SHP77 treated with DMSO at 0.1 percent for 48 hours (cell line): ENCODE measurements at regions not wholly inside any gene's neighbourhood (a gene's known extent, or its start where the extent isn't known, plus 50 kb on each side); places are given as distances from the start of the nearest gene placed in this dataset.

Experiments
- DNase-seq: peaks from one replicate; lab custom pipeline; 2025; lab: John Stamatoyannopoulos, UW

DNA sequence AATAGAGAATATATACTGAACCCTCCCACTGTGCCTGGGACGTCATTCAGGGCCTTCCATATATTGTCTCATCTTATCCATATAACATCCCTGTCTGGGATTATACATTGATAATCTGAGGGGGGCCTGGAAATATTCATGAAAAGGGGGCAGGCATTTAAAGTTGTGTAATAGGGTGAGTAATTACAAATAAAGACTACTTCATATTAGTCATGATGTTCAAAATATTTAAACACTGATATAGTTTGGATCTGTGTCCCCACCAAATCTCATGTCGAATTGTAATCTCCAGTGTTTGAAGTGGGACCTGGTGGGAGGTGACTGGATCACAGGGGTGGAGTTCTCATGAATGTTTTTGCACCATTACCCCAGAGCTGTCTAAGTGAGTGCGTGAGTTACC is 97.8 kb downstream of the AQP9 start:
- no peak for DNase-seq

DNA sequence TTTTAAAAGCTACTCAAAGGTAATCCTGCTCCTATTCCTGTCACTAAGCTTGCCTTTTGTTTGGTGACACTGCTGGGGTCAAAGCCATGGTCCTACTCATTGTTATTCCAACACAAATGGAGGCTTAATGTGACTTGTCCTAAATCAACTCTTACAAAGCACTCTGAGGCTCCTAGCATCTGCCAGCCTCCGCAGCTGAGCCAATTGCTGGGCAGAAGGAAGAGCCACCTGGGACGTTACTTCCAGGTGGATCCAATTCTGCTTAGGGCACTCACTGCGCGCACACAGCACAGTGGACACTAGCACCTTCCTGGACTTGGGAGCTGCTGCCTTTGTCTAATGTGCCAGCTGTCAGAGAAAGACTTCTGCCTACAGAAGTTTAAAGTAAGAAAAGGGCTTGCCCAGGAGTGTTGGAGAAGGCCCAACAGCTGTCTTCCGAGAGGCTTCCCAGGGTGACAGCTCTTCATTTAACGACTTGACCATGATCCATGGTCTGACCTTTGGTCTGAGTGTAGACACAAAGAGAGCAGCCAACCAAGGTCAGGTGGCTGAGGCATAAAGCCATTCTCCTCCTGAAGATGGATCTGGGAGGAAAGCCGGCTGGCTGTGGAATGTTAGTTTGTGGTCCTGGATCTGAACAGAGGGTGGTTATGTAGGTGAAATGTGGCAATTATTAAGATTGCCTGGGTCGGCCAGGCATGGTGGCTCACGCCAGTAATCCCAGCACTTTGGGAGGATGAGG is 102.2 kb downstream of the AQP9 start:
- peak; percentile 51 for DNase-seq

DNA sequence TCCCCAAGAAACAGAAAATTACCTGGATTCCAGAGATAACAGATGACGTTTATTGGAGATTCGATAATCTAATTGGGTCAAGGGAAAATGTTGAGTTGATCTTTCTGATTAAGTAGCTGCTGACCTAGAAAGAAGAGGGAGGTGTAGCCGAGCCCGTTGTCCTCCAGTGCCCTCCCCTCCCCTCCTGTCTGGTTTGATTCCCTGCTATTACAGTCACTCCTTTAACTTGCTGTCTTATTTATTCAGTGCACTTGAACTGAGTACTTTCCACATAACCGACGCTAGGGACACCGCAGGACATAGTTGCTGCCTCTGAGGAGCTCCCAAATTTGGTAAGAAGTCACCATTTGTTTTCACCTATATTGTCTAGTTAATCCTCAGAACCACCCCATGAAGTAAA is 103.7 kb downstream of the AQP9 start:
- no peak for DNase-seq

DNA sequence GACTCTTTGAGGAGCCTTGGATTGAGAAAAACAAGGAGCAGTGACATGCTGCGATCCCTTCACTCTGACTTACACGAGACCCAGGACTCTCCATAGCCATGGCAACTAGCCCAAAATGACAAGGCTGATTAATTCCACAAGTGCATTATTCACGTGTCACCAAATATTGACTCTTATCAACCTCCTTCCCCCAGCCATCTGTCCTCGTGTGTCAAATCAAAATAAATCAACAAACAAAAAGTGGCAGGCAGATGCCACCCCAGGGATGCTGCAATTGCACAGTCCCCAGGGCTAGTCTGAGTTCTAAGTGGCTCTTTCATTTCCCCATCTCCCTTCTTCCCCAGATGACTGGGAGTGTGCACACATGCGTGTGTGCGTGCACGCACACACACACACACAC is 104.9 kb downstream of the AQP9 start:
- DNase-seq: peak; percentile 52

DNA sequence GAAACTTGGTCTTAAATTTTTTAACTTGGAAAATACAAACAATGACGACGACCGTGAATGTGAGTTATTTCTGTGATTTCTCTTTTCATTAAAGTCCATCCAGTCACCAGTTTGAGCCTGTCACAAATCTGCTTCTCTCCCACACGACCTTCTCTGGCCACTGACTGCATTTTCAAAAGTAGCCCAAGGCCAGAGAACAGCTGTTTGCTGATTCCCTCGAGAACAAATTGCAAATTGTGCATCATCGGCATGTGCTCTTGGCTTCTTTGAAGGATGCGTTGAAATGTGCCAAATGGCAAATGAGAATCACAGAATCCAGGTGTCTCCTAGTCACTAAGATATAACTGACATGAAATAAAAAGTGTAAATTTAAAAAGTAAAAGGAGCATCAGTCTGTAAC is 106.4 kb downstream of the AQP9 start:
- no peak for DNase-seq

DNA sequence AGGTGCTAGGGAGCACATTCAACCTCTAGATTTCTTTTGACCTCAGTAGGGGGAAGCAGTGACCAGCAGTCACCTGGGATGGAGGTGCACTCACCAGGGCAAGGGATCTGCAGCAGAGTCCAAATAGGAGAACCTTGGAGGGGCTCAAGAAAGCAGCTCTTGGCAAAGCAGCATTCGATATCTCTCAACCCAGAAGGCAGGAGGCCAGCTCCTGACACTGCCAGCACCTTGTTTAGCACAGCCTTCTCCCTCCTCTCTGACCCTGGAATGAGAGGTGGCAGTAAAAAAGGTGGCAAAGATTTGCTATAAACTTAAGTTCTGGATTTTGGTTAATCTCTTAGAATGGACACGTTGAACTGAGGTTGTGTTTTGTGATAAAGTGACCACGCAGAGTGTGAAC is 107.9 kb downstream of the AQP9 start:
- DNase-seq: no peak

DNA sequence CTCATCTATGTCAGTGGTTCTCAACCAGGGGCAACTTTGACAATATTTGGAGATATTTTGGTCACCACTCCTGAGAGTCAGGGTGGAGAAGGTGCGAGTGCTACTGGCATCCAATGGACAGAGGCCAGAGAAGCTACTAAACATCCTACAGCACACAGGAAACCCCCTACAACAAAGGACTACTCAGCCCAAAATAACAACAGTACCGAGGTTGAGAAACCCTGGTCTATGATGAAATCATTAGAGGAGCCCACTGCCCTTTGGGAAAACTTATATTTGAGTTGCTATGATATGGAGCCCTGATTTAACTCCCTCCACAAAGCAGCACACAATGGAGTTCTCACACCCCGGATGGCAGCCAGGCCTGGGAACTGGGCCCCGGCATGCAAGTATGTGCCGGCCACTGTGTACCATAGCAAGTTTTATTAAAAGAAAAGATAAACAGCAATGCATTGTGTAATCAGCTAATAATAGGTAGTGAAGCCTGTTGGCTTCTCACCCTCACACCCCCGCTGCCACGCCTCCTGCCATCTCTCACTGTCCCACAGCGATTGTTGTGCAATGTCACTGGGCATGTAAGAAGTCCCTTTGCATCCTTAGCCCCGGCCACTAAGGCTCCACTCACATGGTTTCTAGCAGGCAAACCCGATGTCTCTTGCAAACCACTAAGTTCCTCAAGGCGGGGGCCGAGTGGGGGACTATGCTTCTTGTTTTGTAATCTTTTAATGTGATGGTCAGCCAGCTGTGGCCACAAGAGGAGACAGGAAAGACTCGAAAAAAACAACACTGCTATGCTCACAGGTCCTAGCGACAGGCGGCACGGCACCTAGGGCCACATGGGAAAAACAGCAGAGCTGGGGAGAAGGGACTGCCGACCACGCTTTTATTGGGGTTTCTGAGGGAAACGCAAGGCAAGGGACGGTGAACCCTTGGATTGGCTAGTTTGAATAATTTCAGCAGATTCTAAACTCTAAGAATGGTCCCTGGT is 110.0 kb downstream of the AQP9 start:
- no peak for DNase-seq

DNA sequence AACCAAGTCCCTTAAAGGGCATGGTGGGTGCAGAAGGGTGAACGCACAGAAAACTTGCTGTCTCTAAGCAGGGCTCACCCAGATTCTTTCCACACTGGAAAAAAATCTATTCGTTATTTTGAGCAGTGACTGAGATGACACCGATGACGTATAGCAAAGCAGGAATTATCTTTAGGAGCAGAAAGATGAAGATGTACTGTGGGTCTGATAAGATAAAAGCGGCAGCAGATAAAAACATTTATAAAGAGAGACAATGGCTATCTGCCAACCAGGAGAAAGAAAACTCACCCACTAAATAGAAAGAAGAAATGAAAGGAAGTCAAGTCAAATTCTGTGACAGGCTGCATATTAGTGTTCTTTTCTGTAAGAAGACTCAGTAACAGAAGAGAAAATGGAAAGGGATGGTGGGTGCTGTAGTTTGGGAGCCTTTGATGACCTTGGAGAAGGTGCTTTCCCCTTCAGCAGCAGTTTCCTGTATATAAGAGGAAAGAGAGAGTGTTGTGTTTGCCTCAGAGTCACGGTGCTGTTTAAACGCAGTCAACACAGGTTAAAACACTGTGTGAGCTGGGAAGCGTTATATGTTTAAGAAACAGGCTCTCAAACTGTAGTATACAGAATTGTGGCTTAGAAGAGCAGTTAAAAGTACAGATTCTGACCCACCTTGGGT is 111.6 kb downstream of the AQP9 start:
- no peak for DNase-seq

DNA sequence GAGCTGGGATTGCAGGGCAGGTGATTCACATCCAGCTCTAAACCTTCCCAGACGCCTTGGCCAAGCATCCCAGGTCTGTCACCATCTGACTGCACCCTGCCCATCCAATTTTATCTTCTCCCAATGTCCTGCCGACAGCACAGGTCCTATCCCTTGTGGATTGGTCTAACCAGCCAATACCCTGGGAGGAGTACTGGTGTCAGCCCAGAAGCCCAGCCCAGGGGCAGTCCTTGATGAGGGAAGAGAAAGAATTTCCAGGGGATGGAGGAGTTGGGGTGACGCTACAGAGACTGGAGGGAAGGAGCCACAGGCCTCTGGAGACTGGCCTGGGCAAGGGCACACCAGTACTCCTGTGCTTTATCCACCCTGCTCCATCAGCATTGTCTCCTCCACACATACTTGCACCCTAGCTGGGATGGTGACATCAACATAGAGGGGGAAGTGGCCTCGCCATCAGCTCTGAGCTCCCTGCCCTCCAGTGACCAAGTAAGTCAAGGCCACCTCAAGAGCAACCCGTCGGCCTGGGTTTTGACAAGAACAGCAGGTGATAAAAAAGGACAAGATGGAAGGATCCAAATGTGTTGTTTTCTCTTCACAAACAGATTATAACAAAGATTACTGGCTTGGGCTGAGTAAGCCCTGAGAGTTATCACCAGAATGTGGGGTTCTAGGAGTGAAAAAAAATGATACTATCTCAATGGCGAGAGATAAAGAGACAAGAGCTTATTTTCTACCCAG is 114.6 kb downstream of the AQP9 start:
- no peak for DNase-seq

DNA sequence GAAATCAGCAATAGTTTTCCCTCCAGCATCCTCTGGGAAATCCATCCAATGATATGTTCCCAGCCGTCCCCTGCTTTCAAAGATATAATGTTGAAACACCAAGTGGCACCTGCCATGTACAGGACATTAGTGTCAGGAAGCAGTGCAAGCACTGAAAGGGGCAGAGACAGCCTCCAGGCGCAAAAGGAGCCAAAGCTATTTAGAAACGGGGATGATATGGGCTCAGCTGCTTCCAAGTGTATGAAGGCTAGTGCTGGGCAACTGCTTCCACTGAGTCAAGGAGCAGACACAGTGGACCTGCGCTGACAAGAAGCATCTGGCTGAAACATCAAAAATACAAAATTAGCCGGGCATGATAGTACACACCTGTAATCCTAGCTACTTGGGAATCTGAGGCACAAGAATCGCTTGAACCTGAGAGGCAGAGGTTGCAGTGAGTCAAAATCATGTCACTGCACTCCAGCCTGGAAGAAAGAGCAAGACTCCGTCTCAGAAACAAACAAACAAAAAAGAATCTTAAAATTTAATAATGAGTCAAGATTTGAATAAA is 119.7 kb downstream of the AQP9 start:
- DNase-seq: no peak

DNA sequence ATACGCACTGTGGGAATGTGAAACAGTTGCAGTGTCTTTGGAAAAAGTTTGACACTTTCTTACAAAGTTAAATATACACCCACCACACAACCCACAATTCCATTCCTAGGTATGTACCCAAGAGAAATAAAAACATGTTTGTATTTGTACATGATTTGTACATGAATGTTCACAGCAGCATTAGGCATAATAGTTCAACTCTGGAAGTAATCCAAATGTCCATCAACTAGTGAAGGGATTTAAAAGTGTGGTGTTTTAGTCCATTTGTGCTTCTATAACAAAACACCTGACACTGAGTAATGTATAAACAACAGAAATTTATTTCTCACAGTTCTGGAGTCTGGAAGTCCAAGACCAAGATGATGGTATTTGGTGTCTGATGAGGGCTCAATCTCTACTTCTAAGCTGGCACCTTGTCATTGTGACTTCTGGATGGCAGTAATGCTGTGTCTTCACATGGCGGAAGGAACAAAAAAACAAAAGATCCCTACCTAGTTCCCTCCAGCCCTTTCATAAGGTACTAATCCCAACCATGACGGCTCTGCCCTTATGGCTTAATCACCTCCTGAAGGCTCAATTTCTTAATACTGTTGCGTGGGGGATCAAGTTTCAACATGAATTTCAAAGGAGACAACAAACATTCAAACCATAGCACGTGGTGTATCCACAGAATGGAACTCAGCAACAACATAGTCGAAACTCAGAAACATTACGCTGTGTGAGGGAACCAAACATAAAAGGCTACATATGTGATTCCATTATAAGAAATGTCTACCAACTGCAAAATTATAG is 120.5 kb downstream of the AQP9 start:
- no peak for DNase-seq

DNA sequence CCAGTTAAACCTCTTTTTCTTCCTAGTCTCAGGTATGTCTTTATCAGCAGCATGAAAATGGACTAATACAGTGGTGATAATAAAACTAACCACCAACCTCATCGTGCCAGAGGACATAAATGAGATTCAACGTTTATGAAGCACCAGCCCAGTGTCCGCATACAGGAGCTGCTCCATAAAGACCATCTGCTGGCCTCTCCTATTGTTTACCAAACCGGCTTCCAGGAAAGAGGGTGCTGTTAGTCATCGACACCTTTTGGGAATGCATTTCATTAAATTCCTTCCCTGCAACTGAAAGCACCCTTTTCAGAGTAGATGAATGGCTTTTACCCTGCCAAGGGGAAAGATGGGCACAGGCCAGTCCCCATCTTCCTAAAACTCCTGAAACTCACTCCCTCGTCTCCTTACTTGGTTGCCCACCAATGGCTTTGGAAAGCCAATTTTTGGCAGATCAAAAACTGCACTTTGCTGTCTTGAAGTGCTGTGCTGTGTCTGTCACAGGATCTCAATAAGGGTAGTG is 122.1 kb downstream of the AQP9 start:
- peak; percentile 17 for DNase-seq

DNA sequence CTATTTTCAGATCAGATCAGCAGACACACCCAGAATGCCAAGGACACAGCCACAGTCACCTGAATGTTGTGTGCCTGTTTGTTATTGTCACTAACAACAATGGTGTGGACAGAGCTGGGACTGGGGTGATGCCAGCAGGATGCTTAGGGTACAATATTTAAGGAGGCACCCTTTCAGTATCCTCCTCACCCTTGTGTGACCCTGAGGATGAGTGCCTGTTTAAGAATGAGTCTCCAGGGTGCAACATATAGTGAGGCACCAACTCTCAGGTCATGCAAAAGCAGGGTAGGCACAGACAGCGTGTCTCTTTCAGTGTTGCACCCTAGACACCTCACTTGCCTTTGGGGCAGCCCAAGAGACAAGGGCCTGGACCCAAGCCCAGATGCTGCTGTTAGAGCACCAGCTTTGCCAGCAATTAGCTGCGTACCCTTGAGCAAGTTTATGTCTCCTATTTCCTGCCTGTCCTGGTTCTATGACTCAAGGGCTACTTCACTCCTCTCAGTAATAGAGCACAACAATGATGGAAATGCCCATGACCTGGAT is 122.6 kb downstream of the AQP9 start:
- no peak for DNase-seq

DNA sequence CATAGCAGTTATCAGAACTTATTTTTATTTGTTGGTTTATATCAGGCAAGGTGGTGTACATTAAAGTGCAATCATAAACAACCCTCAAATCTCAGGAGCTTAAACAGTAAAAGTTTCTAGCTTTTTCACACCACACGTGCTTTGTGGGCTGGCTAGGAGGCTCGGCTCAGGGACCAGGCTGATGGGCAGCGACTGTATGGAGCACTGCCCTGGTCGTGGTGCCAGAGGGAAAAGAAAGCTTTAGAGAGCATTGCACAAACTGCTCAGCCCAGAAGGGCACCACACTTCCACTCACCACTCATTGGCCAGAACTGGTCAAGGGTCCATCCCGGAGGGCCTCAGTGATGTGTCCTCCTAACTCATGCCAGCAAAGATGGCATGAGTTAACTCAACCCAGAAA is 123.2 kb downstream of the AQP9 start:
- no peak for DNase-seq

DNA sequence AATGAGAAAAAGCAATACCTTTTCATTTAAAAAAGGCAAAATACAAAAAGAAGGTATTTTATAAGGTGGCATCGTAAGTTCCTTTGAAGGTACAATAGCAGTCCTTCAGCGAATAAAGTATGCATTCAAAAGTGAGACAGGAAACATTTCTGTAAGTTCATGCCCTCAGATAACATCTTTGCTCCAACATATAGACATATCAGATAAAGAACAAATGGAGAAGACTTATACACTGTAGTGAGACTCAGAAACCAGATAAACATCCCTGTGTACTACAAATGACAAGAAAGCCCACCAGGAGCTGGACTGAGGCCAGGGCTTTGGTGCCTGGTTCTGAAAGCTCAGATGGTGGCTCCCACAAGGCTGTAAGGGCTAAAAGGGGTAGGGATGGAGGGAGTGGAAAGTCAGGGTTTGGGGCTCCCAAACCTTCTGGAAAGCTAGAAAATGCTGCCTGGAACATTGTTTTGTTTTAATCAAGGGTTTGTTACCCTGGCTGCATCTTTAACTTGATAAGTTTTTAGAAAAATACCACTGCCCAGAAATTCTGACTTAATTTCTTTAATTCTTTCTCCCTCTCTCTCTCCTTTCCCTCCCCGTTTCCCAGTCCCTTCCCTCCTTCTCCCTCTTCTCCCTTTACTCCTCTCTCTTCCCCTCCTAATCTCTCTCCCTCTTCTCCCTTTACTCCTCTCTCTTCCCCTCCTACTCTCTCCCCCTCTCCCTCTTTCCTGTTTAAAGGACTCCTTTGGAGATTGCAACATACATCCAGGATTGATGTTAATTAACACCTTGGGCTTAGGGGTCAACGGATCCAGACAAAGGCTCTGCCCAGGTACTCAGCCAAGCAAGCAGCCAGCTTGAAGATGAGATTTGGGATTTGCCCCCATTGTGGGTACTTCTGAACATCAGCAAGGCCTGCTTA is 126.1 kb downstream of the AQP9 start:
- no peak for DNase-seq

DNA sequence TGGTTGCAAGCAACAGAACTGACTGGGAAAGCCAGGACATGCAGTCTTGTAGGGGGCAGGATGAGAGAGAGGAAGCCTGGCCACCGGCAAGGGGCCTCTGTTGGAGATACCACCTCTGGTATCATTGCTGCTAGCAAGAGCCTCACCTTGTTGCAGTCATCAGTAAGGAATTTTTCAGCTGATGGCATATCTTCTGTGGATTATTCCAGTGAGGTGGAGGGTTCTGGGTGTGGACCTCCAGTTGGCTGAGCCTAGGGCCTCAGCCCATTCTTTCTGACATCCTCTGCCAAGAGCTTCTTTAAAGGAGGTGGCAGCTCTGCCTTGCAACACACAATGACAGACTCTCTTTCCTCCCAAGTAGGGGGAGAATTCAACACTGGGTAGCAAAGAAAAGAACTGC is 128.9 kb downstream of the AQP9 start:
- DNase-seq: no peak

DNA sequence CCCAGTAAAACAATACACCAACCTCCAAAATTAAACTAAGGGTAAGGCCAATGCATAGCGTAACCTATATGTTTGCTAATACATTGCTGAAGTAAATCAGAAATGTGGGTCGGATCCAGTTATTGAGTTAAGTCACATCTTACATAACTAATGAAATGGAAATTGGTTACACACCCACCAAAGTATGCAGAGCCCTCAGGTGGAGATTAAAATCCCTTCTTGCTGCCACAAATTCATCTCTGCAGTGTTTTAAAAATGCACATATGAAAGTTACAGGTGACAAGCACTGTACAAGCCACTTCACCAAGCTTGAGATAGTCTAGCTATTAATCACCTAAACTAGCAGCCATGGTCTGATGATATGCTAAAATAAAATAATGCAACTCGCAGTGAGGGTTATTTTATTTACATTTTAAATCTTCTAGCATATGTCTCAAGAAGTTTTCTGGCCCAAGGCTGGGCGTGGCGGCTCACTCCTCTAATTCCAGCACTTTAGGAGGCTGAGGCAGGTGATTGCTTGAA is 130.6 kb downstream of the AQP9 start:
- DNase-seq: no peak

DNA sequence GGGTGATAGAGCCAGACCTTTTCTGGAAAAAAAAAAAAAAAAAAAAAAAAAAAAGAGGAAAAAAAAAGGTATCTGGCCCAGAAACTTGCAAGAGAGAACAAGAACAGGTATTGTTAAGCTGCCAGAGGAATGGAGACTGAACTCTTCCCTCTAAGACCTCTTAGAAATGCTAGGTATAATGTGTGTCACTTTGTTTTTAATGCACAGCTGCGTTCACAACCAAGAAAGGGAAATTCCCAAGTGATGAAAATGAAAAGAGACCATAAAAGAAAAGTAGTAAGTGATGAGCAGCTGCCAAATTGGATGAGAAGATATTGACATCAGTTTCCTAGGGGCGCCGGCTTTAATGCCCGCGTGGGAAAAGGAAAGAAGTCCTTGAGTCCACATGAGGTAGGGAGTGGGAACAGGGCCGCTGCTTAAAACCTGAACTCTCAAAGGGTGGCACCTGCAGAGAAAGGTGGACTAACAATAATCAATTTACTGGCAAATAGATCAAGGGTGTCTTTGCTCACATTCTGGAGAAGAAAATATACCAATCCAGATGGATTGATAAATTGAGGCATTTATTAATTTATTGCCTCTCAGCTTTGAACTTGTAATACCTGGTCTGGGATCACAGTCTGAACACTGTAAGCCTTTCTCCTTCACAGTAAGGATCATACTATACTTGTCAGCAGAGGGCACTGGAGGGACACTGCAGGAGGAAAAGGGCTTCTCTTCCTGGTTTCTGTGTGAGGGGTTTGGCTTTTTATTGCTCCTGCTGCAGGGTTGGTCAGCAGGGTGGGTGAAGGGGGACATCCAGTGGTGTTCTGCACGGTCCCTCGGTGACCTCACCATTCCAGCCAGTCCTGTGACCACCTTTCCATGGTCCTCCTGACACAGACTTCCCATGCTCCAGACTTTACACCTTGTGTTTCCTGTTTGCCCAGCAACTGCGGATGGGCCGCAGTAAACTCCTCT is 131.6 kb downstream of the AQP9 start:
- DNase-seq: peak; percentile 47
